ENCODE measurements at regions not wholly inside any gene's neighbourhood (a gene's known extent, or its start where the extent isn't known, plus 50 kb on each side); places are given as distances from the start of the nearest gene placed in this dataset.

- H3K9me2 ChIP-seq (ENCODE audit: insufficient read depth), result no peaks in the 10 kb centered on the region
These were observed 270.3 kb upstream of the CFAP20DC start for GRCh38 chr3:59320080-59320479.

More at GRCh38 chr3:59320080-59320479, 270.3 kb upstream of the CFAP20DC start:
- H3K4me3 ChIP-seq, result no peak overlapping the region
- DNase-seq (ENCODE audit: low spot score) (no peak), ATAC-seq (no peak)
- Mint-ChIP-seq H3K36me3 (ENCODE audit: low read depth) (no peaks in the 10 kb centered on the region), H3K9me3 (no peaks in the 10 kb centered on the region), H3K4me1 (no peaks in the 10 kb centered on the region), H3K4me3 (no peak overlapping the region), H3K27me3 (ENCODE audit: insufficient read depth, low read depth, poor library complexity) (no peaks in the 10 kb centered on the region), H3K27ac (no peak overlapping the region)
- no peak overlapping the region for H2AFZ ChIP-seq
- no peak overlapping the region for H3K4me2 ChIP-seq
- H3K4me1 ChIP-seq (ENCODE audit: insufficient read depth), result no peaks in the 10 kb centered on the region
- no peaks in the 10 kb centered on the region for H3K79me2 ChIP-seq (replicated peaks; ENCODE audit: insufficient read depth)
- TF ChIP-seq STAT1 (IDR thresholded peaks at IDR 0.05; ENCODE audit: unreplicated experiment), result no peak
- TF ChIP-seq ZNF462 (CRISPR knock-in tag; IDR thresholded peaks at IDR 0.05), result no peak
- TF ChIP-seq ZNF331 (CRISPR knock-in tag; IDR thresholded peaks at IDR 0.05; ENCODE audit: low read depth), result no peak
- H3K27ac ChIP-seq (ENCODE audit: low read depth), result no peak overlapping the region
- no peaks in the 10 kb centered on the region for H3K36me3 ChIP-seq (ENCODE audit: insufficient read depth)
- no peaks in the 10 kb centered on the region for H3K27me3 ChIP-seq (ENCODE audit: insufficient read depth)
- H4K20me1 ChIP-seq (replicated peaks; ENCODE audit: insufficient read depth), result no peaks in the 10 kb centered on the region
- H3F3A ChIP-seq (replicated peaks; ENCODE audit: low read depth), result no peaks in the 10 kb centered on the region
